Ectodermal cell (in vitro differentiated cells): ENCODE measurements at regions not wholly inside any gene's neighbourhood (a gene's known extent, or its start where the extent isn't known, plus 50 kb on each side); places are given as distances from the start of the nearest gene placed in this dataset.

Experiments used
- H3K27ac ChIP-seq: 2 replicates; pipeline ENCODE4 v1.7.0; 2013; ENCODE audit warnings: mild to moderate bottlenecking, low read depth, low read length; ENCODE audit not compliant: insufficient read depth, poor library complexity, severe bottlenecking
- H3K27me3 ChIP-seq: 2 replicates; pipeline ENCODE4 v1.7.0; 2013; ENCODE audit warnings: mild to moderate bottlenecking, low read length; ENCODE audit not compliant: insufficient read depth, control insufficient read depth, poor library complexity, severe bottlenecking
- H3K36me3 ChIP-seq: one replicate; pipeline ENCODE4 v1.7.0; 2013; ENCODE audit warnings: low read length; ENCODE audit not compliant: control insufficient read depth, insufficient read depth
- H3K4me1 ChIP-seq: one replicate; pipeline ENCODE4 v1.7.0; 2013; ENCODE audit warnings: low read length; ENCODE audit not compliant: control insufficient read depth, insufficient read depth
- H3K4me3 ChIP-seq: 2 replicates; pipeline ENCODE4 v1.7.0; 2013; ENCODE audit warnings: low read depth, low read length, control low read depth; ENCODE audit not compliant: insufficient read depth
- H3K9me3 ChIP-seq: 2 replicates; pipeline ENCODE4 v1.7.0; 2013; ENCODE audit warnings: mild to moderate bottlenecking, low read length, moderate library complexity; ENCODE audit not compliant: control insufficient read depth
- WGBS, 2 experiments: methylation state at CpG; one replicate each; pipeline ENCODE4 v1.1.7; 2013; ENCODE audit warnings: missing lambda C conversion rate in 2 of 2; 5-methylcytosine and 5-hydroxymethylcytosine counted together

DNA sequence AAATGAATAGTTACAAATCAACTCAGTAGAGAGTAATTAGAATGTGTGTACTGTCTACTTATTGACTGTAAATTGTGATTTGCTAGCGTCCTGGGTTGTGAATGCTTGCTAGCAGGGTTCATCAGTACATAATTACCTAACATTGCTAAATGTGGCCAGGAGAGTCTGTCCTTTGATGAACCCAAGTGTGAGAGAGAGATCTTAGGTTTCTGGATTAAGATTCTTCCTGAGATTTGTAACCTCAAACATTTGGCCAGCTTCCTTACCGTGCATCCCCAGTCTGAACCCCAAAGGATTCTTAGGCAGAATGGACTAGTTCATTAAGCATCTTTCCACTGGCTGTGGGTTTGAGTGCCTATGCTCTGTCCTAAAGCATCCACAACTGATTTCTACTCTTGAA is 84.0 kb upstream of the ITPRID2 start:
- Histone ChIP-seq H3K36me3 (no peaks in the 10 kb centered on the region), H3K4me1 (no peaks in the 10 kb centered on the region), H3K27me3 (no peaks in the 10 kb centered on the region), H3K4me3 (no peak overlapping the region), H3K27ac (no peak overlapping the region), H3K9me3 (no peaks in the 10 kb centered on the region)
- 94 to 96% methylated on average over 2 of the region's 2 CpGs for WGBS, 2 experiments

DNA sequence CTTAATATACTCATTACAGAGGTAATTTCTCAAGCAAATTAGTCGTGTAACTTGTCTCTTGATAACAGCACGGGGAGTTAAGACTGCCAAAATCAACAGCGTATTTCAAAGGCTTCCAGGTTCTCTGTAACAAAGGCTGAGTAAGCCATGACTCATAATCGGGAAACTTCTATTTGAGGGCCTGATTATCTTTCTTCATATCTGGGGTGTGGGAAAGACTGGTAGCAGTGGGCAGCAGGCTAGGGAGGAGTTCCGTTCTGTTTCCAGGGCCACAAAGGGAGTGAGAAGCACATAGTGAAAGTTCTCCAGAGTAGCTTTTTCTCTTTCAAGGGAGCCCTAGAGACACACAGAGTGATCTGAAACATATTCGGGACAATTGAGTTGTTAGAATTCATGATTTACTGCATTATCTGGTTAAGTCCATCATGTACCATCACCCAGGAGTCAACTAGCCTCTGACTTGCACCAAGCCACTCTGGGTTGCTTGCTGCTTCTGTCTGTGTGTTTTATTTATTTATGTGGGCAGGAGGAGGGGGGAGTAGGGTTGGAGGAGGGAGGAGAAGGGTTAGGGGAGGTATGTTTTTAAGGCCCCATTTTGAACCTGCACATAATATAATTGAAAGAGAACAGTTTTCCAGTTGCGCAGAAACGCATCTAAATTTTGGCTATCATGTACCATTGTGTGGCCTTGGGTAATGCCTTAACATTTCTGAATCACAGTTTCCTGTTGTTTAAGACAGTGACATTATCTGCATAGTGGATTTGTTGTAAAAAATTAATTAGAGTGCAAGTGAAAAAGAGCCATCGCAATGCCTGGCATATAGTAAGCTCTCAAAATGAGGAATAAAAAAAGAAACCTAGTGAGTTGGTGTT is 80.5 kb upstream of the ITPRID2 start:
- no peak overlapping the region for H3K27ac ChIP-seq
- H3K4me1 ChIP-seq, result no peaks in the 10 kb centered on the region
- H3K36me3 ChIP-seq, result no peaks in the 10 kb centered on the region
- no peaks in the 10 kb centered on the region for H3K9me3 ChIP-seq
- H3K4me3 ChIP-seq, result no peak overlapping the region
- 89 to 90% methylated on average over 9 of the region's 9 CpGs for WGBS, 2 experiments
- no peaks in the 10 kb centered on the region for H3K27me3 ChIP-seq

DNA sequence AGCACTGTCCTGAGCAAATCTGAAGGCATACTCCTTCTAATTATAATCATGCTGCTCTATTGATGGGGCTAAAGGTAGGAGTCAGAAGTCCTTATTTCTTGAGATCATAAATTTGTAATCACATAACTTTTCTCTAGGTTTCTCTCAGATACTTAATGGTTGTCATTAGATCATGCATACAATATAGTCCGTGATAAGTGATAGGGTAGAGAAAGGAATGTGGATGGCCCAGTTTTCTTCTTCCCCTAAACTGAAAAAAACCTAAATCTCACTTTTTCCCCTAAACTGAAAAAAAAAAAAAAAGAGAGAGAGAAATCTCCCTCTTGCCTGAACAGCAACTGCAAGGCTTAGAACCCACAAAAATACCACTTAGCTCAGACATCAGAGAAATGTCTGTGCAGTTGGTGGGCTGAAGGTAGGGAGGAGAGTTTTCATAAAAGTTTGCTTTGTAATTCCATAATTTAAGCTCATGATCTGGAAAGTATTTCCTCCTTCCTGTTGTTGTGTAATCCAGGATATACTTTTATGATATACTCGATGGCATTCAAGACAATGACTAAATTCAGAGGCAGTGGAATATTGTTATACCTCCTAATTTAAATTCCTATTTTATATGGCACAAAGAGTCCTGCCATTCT is 79.3 kb upstream of the ITPRID2 start:
- no CpG with 5 or more reads among the region's 2 CpGs for WGBS, 2 experiments
- H3K36me3 ChIP-seq, result no peaks in the 10 kb centered on the region
- no peaks in the 10 kb centered on the region for H3K27me3 ChIP-seq
- no peaks in the 10 kb centered on the region for H3K4me1 ChIP-seq
- no peak overlapping the region for H3K4me3 ChIP-seq
- H3K27ac ChIP-seq, result no peak overlapping the region
- no peaks in the 10 kb centered on the region for H3K9me3 ChIP-seq

DNA sequence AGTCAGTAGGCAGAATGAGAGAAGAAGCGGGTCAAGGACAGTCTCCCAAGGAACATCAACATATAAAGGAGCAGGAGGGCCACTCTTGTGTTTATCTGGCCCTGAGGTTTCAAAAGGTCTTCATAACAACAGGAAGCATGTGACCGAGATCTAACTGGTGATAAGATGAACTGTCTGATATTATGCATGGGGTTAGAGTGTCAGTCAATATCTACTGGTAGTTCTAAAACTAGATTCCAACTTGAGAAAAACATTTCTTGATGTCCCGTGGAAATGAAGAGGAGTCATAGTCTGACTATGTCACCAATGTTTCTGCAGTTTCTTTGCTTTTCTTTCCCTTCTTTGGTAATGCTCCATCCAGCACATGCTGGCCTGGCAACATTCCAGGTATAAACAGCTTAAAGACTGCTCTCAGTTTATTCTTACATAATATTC is 77.5 kb upstream of the ITPRID2 start:
- Histone ChIP-seq H3K27me3 (no peaks in the 10 kb centered on the region), H3K36me3 (no peaks in the 10 kb centered on the region), H3K9me3 (no peaks in the 10 kb centered on the region), H3K4me1 (no peaks in the 10 kb centered on the region), H3K4me3 (no peak overlapping the region), H3K27ac (no peak overlapping the region)
- 92 to 97% methylated on average over 3 of the region's 3 CpGs for WGBS, 2 experiments

DNA sequence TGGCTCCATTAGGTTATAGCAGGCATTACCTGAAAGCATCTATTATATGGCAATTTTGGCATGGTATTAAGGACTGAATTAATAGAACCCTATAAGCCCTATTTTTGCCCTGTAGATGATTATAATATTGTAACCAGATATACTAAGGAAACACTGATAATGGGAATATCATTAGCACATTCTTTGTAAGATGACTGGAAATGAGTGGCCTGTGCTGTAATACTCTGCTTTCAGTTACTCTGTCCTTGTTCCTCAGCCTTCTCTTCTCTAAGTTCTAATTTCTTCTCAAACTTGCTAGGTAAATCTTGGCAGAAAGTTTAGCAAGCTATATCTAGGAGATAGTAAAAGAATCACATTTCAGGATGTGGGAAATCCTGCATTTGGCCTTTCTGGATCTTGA is 74.0 kb upstream of the ITPRID2 start:
- Histone ChIP-seq H3K4me3 (no peak overlapping the region), H3K36me3 (no peaks in the 10 kb centered on the region), H3K27ac (no peak overlapping the region), H3K27me3 (no peaks in the 10 kb centered on the region), H3K9me3 (no peaks in the 10 kb centered on the region), H3K4me1 (no peaks in the 10 kb centered on the region)

DNA sequence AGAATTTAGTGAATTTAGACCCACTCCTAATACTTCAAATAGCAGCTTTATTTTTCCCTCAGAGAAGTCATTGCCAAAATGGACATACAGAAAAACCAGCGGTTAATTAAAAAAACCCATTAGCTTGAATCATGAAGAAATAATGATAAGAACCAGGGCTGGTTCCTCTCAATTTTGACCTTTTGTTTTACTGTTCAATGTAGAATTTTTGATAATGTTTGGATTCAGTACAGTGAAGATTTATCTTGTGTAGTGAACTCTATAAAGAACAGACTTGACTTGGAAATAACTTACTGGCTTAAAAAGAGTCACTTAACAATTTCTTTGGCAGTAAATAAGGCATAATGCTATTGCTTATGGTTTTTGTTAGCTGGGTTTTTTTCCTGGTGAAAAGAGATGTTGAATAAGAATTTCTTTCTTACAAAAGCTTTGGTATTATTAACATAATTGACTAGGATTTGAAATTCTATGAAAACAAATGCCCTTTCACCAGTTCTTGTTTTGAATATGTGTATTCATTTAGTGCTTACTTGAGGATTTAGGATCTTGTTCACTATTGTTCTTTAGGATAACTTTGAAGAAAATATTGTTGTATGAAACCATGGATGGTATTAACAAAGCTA is 73.4 kb upstream of the ITPRID2 start:
- 89 to 91% methylated on average over 1 of the region's 1 CpG for WGBS, 2 experiments
- no peak overlapping the region for H3K27ac ChIP-seq
- no peaks in the 10 kb centered on the region for H3K27me3 ChIP-seq
- no peak overlapping the region for H3K4me3 ChIP-seq
- H3K9me3 ChIP-seq, result no peaks in the 10 kb centered on the region
- no peaks in the 10 kb centered on the region for H3K36me3 ChIP-seq
- H3K4me1 ChIP-seq, result no peaks in the 10 kb centered on the region

DNA sequence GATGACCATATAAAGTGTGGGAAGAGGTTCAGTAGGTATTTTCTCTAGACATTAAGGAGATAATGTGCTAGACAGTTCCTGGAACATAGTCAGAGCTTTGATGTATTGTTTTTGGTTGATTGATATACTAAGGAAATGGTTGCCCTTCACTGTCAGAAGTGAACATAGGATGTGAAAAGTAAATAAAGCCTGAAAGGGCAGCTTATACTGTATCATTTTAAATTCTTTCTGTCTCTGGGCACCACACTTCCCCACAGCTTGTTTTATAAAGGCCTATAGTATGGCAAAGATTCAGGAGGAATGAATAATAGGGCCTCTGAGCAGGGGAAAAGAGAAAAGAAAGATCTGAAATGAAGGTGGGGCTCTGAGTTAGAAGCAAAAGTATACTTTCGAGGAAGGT is 72.7 kb upstream of the ITPRID2 start:
- H3K27ac ChIP-seq, result no peak overlapping the region
- H3K4me1 ChIP-seq, result no peaks in the 10 kb centered on the region
- no peaks in the 10 kb centered on the region for H3K36me3 ChIP-seq
- 88 to 95% methylated on average over 1 of the region's 1 CpG for WGBS, 2 experiments
- no peak overlapping the region for H3K4me3 ChIP-seq
- no peaks in the 10 kb centered on the region for H3K9me3 ChIP-seq
- H3K27me3 ChIP-seq, result no peaks in the 10 kb centered on the region

DNA sequence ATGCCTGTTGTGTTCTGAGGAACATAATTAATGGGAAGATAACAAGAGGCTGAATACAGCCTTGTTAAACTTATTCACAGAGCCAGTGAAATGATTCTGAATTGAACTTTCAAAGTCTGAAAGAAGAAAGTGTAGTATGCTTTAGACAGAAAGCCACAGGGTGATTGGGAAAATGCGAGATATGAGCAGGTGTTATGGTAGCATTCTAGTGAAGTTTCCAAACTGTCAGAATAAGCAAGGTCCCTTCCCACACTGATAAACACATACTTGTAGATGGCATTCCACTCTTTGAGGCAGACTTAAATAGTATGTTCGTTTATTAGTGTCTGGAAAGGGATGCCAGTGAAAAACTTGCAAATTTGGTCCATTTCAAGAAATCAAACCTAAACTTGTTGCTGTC is 70.5 kb upstream of the ITPRID2 start:
- no peak overlapping the region for H3K27ac ChIP-seq
- WGBS, 2 experiments, result 93 to 100% methylated on average over 1 to 2 of the region's 2 CpGs
- no peaks in the 10 kb centered on the region for H3K4me1 ChIP-seq
- no peak overlapping the region for H3K4me3 ChIP-seq
- H3K27me3 ChIP-seq, result no peaks in the 10 kb centered on the region
- no peaks in the 10 kb centered on the region for H3K36me3 ChIP-seq
- no peaks in the 10 kb centered on the region for H3K9me3 ChIP-seq

DNA sequence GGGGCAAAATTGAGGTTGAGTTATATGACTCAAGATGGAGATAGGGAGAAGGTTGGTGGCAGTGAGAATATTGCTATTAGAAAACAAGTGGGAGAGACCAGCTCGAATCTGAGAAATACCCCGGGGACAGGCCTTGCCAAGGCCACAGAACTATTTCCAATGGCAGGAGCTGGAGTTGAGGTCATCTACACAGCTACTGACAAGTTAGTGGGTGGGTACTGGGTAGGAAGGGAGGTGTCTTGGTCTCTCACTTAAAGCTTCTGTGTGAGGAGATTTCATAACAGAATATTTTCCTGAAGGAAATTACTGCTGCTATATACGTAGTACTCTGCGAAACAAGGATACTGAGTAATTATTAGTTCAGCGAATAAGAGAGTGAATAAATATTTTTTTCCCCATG is 69.4 kb upstream of the ITPRID2 start:
- H3K9me3 ChIP-seq, result no peaks in the 10 kb centered on the region
- no peak overlapping the region for H3K4me3 ChIP-seq
- no peaks in the 10 kb centered on the region for H3K36me3 ChIP-seq
- H3K27me3 ChIP-seq, result no peaks in the 10 kb centered on the region
- no peaks in the 10 kb centered on the region for H3K4me1 ChIP-seq
- no peak overlapping the region for H3K27ac ChIP-seq
- WGBS, 2 experiments, result 96 to 97% methylated on average over 4 of the region's 5 CpGs

DNA sequence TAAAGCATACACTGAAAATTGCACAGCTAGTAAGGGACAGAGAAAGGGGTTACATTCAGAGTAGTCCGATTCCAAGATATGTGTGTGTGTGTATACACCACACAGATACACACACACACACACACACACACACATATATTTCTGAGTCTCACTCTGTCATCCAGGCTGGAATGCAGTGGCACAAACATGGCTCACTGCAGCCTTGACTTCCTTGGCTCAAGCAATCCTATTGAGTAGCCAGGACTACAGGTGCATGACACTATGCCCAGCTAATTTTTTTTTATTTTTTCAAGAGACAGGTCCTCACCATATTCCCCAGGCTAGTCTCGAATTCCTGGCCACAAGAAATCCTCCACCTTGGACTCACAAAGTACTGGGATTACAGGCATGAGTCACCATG is 68.1 kb upstream of the ITPRID2 start:
- H3K27me3 ChIP-seq, result no peaks in the 10 kb centered on the region
- no peaks in the 10 kb centered on the region for H3K9me3 ChIP-seq
- H3K4me3 ChIP-seq, result no peak overlapping the region
- no peaks in the 10 kb centered on the region for H3K36me3 ChIP-seq
- no peaks in the 10 kb centered on the region for H3K4me1 ChIP-seq
- H3K27ac ChIP-seq, result no peak overlapping the region
- 74 to 94% methylated on average over 1 to 2 of the region's 2 CpGs for WGBS, 2 experiments
